Activated naive CD8-positive, alpha-beta T cell treated with anti-CD3 and anti-CD28 coated beads, Interleukin-2, amount 10 ng/mL, durations not matched to agents 7 days and 5 days (primary cell): ENCODE measurements at regions not wholly inside any gene's neighbourhood (a gene's known extent, or its start where the extent isn't known, plus 50 kb on each side); places are given as distances from the start of the nearest gene placed in this dataset.
"Not testable (repeated sequence)": the region's sequence is repeated elsewhere in the genome, so short reads cannot be mapped to it uniquely, and the experiment has no call there.

Experiments
- ATAC-seq: fragments of 150-1000 bp; cut with Tn5 transposase; one replicate; pipeline ENCODE4 v1.10.0; 2021; ENCODE audit warnings: low read depth, moderate library complexity
- POLR2A ChIA-PET: fragments of 350-600 bp; sonication (Branson Sonifier 250); formaldehyde crosslinking; loops from one replicate; lab custom pipeline; 2021; ENCODE audit warnings: antibody characterized with exemption; lab: Charles Lee
- DNase-seq: peaks from one replicate; pipeline ENCODE4 v3.0.0; 2021
- H3K27ac Mint-ChIP-seq: one replicate; pipeline ENCODE4 v1.8.0; 2022; ENCODE audit warnings: mild to moderate bottlenecking, mixed read lengths
- H3K27me3 Mint-ChIP-seq: one replicate; pipeline ENCODE4 v1.8.0; 2022; ENCODE audit warnings: mild to moderate bottlenecking, moderate library complexity, mixed read lengths
- H3K36me3 Mint-ChIP-seq: one replicate; pipeline ENCODE4 v1.8.0; 2021; ENCODE audit warnings: mild to moderate bottlenecking, mixed read lengths
- H3K4me1 Mint-ChIP-seq: one replicate; pipeline ENCODE4 v1.8.0; 2021; ENCODE audit warnings: mixed read lengths
- H3K4me3 Mint-ChIP-seq: one replicate; pipeline ENCODE4 v1.8.0; 2022; ENCODE audit warnings: mild to moderate bottlenecking, moderate library complexity, mixed read lengths
- H3K9me3 Mint-ChIP-seq: one replicate; pipeline ENCODE4 v1.8.0; 2021; ENCODE audit warnings: mixed read lengths

GRCh38 chr10:80025281-80025680 lies 53.2 kb upstream of the TMEM254 start:
- ATAC-seq (no peak), DNase-seq (no peak)
- H3K4me3 Mint-ChIP-seq = no peak overlapping the region
- H3K27me3 Mint-ChIP-seq = peaks cover 6% of the 10 kb centered on the region
- POLR2A ChIA-PET = no interaction called here
- no peaks in the 10 kb centered on the region for H3K36me3 Mint-ChIP-seq
- no peak overlapping the region for H3K27ac Mint-ChIP-seq
- H3K9me3 Mint-ChIP-seq = no peaks in the 10 kb centered on the region
- no peaks in the 10 kb centered on the region for H3K4me1 Mint-ChIP-seq

- H3K4me3 Mint-ChIP-seq, H3K27me3 Mint-ChIP-seq, H3K27ac Mint-ChIP-seq, ATAC-seq, H3K9me3 Mint-ChIP-seq, POLR2A ChIA-PET, DNase-seq, H3K36me3 Mint-ChIP-seq, H3K4me1 Mint-ChIP-seq: not testable (repeated sequence)
Measured at GRCh38 chr10:80022408-80023001, 56.0 kb upstream of the TMEM254 start.

GRCh38 chr10:80018406-80018984 lies 60.0 kb upstream of the TMEM254 start:
- H3K4me3 Mint-ChIP-seq, POLR2A ChIA-PET, H3K9me3 Mint-ChIP-seq, DNase-seq, H3K4me1 Mint-ChIP-seq, H3K27ac Mint-ChIP-seq, H3K27me3 Mint-ChIP-seq, ATAC-seq, H3K36me3 Mint-ChIP-seq: not testable (repeated sequence)

GRCh38 chr10:80017186-80017585 lies 61.3 kb upstream of the TMEM254 start:
- not testable (repeated sequence) for H3K36me3 Mint-ChIP-seq, H3K9me3 Mint-ChIP-seq, H3K4me3 Mint-ChIP-seq, H3K27me3 Mint-ChIP-seq, H3K4me1 Mint-ChIP-seq, DNase-seq, H3K27ac Mint-ChIP-seq, ATAC-seq
- POLR2A ChIA-PET = interaction anchor here (0.7 kb wide), 1 partner anchor 61 kb away, joined by 3 read pairs; the partner anchor contains the start of gene TMEM254

GRCh38 chr10:80015911-80016830 lies 62.3 kb upstream of the TMEM254 start:
- no peak for DNase-seq
- Mint-ChIP-seq H3K27ac (no peak overlapping the region), H3K4me3 (no peak overlapping the region), H3K36me3 (no peaks in the 10 kb centered on the region), H3K4me1 (no peaks in the 10 kb centered on the region), H3K9me3 (no peaks in the 10 kb centered on the region), H3K27me3 (peaks cover 3% of the 10 kb centered on the region)
- POLR2A ChIA-PET = no interaction called here
- no peak for ATAC-seq

GRCh38 chr10:80013139-80013538 lies 64.2 kb upstream of the SFTPD start:
- H3K4me3 Mint-ChIP-seq, H3K9me3 Mint-ChIP-seq, DNase-seq, H3K27ac Mint-ChIP-seq, ATAC-seq, H3K36me3 Mint-ChIP-seq, H3K4me1 Mint-ChIP-seq, H3K27me3 Mint-ChIP-seq, POLR2A ChIA-PET: not testable (repeated sequence)

- DNase-seq, H3K9me3 Mint-ChIP-seq: not testable (repeated sequence)
Measured at GRCh38 chr10:80011144-80011543, 62.2 kb upstream of the SFTPD start.

GRCh38 chr10:80000541-80000940 lies 51.6 kb upstream of the SFTPD start:
- DNase-seq (no peak), ATAC-seq (no peak)
- POLR2A ChIA-PET = no interaction called here
- peaks cover 14% of the 10 kb centered on the region for H3K27me3 Mint-ChIP-seq
- no peaks in the 10 kb centered on the region for H3K4me1 Mint-ChIP-seq
- H3K36me3 Mint-ChIP-seq = no peaks in the 10 kb centered on the region
- no peak overlapping the region for H3K27ac Mint-ChIP-seq
- no peaks in the 10 kb centered on the region for H3K9me3 Mint-ChIP-seq
- H3K4me3 Mint-ChIP-seq = no peak overlapping the region

More at GRCh38 chr10:80011144-80011543, 62.2 kb upstream of the SFTPD start:
- H3K36me3 Mint-ChIP-seq, H3K4me1 Mint-ChIP-seq, H3K4me3 Mint-ChIP-seq, POLR2A ChIA-PET, H3K27ac Mint-ChIP-seq, H3K27me3 Mint-ChIP-seq, ATAC-seq: not testable (repeated sequence)
